GM19351 (cell line): ENCODE measurements at regions not wholly inside any gene's neighbourhood (a gene's known extent, or its start where the extent isn't known, plus 50 kb on each side); places are given as distances from the start of the nearest gene placed in this dataset.
A peak's percentile ranks its signal among the peaks of the same experiment; 100 is the strongest.

ENCODE experiments used
- ATAC-seq: cut with Tn5 transposase; IDR thresholded peaks from one replicate; pipeline ENCODE4 v1.9.1; 2021; ENCODE audit warnings: mild to moderate bottlenecking, moderate library complexity; ENCODE audit not compliant: unreplicated experiment

DNA sequence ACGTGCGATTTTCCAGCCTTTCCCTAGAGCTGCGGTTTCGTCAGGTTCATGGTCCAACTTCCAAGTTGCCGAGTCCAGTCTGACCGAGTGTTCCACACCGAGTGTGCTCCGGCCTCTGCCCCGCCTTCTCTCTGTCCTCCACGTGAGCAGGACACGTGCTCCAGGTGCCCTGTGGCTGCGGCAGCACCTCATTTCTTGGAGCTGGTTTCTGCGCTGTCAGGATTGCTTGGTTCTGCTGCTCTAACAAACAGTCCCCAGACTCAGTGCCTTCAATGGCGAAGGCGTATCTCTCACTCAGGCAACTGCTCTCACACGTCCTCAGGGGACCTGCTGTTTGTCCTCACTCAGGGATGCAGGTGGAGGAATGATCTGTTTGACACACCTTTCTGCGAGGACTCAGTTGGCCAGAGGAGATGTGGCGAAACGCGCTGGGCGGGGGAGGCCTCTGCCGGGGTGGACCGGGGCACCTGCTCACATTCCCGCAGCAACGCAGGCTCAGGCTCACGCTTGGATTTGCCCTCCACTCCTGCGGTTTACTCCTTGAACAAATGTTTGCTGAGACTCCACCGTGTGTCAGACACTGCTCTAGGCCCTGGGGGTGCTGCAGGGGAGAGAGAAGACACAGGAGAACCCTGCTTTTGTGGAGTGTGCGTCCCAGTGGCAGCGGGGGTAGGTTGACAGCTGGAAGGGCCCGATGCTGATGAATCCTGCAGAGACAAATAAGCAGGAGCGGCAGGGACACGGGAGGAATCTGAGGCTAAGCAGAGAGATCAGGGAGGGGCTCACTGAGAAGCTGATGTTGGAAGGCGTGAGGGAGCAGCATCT is 63.4 kb upstream of the FBRSL1 start:
- no peak for ATAC-seq

DNA sequence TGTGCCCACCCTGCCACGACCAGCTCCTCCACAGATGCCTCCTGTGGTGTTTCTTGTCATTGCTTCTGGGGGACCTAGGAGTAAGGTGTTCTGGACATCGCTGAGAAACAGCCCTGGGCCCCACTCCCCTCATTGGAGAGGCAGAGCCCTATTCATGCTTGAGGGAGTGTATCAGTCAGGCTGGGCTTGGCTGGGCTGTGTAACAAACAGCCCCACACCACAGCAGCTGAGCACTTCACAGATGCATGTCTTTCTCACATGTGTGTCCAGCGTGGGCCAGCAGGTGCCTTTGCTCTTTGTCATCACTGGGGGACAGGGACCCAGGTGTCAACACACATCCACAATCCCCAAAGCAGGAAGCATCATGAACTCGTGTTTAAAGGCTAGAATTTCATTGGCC is 65.1 kb upstream of the FBRSL1 start:
- no peak for ATAC-seq

DNA sequence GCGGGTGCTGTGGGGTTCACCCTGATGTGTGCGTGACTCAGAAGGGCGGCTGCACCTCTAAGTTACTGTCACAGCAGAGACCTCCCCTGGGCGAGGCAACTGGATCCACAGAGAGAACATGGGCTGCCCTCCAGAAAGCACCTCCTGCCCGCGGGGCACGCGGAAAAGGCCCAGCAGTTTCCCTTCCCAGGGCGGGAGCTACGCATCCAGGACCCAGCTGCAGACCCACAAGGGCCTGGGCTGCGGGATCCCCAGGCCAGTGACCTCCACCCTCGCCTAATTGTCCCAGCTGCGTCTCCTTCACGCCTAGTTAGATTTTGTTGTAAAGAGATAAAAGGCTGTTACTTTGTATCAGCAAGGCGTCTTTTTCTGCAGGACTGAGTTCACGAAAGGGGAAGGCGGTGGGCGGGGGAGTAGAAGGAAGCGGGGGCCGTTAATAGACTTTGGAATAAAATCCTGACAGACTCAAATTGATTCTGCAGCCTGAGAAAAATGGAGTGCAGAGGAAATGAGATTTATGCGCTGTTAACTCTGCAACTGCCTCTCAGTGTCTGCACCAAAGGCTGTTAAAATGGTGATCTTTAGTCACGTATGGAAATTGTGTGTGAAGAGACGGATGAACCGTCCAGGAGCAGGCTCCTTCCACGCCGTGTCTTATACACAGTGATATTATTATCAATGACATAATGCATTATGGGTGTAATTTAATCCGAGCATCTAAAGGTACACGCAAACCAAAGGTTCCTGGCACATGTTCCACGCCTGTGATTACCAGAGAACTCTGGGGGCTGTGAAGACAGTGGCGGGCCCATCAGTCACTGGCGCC is 65.9 kb upstream of the FBRSL1 start:
- no peak for ATAC-seq

DNA sequence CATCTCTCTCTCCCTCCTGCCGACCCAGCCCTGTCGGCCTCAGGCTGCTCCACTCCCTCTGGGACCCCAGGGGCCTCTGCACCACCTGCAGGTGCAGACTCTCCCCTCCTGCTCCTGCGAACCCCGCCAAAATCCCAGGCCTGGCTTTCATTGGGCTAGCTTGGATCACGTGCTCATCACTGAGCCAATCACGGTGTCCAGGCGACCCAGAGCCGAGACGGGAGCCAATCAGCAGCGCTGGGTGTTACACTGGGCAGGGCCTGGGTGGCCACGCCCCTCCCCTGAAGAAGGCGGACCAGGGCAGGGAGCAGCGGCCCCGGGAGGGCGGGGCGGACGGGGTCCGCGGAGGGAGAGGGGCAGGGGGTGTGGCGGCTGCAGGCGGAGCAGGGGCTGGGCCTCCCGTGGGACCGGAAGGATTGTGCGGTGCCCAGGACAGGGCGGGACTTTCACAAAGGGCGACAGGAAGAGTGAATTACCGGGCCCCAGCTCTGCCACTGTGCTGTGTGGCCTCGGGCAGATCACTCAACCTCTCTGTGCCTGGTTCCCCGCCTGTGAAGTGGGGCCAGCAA is 66.6 kb upstream of the FBRSL1 start:
- no peak for ATAC-seq

DNA sequence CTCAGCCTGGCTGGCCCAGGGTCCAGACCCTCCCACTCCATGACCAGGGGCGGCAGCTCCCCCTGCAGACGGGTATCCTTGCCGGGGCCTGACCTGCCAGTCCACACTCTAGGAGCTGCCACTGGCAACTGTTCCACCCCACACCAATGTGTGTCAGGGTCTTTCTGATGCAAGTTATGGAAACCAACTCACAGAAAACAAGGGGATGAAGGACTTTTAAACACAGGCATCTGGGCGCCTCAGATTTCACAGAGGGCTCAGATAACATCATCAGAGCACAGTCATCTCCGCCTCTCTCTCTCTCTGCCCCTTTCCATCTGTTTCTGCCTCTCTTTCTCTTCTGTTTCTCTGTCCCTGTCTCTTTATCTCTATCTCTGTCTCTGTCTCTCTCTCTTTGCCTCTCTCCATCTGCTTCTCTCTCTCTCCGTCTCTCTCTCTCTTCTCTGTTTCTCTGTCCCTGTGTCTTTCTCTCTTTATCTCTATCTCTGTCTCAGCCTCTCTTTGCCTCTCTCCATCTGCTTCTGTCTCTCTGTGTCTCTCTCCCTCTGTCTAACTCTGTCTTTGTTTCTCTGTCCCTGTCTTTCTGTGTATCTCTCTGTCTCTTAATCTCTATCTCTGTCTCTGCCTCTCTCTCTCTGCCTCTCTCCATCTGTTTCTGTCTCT is 67.4 kb upstream of the FBRSL1 start:
- no peak for ATAC-seq

DNA sequence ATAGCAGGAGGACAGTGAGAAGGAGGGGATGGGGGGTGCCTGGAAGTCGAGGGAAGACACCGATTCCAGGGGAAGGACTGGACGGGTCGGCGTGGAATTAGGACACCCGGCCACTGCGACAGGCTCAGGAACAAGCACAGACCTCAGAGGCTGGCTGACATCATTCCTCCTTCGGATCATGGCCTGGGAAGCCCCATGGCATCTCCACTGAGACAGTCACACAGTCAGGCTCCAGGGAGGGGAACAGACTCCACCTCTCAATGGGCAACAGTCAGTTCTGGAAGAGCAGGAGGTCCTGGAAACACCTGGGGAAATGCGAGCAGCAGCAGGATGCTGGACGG is 67.9 kb upstream of the FBRSL1 start:
- no peak for ATAC-seq

DNA sequence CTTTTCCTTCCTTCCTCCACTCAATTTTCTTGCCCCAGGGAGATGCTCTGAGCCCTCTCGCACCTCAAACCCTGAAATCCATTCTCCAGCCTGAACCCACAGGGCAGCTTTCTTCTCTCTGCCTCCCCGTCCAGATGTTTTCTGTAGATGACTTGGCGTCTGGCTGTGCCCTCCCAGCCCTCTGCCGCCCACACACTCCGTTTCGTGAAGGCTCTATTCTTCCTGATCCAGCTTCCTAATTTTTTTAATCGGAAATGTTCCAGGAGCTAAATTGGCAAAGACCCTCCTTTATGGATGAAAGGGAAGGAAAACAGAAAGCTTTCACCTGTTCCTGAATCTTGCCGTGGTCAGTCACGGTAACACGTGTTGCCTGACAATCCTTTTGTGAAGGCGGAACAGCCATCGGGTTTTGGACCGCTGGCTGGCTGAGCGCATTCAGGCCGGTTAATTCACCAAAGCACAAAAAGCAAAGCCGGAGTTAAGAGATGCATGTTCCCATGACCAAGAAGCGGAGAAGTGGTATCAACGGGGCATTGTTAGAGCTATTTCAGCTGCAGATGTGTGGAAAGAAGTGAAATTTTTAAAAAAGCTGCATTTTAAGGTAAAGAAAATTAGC is 70.2 kb upstream of the FBRSL1 start:
- no peak for ATAC-seq

DNA sequence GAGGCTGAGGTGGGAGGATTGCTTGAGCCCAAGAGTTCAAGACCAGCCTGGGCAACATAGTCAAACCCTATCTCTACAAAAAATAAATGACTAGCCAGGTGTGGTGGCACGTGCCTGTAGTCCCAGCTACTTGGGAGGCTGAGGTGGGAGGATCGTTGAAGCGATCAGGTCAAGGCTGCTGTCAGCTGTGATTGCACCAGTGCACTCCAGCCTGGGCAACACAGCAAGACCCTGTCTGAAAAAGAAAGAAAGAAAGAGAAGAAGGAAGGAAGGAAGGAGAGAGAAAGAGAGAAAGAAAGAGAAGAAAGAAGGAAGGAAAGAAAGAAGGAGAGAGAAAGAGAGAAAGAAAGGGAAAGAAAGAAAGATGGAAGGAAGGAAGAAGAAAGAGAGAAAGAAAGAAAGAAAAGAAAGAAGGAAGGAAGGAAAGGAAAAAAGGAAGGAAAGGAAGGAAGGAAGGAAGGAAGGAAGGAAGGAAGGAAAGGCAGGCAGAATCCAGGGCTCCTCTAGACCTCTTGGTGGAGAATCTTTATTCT is 71.5 kb upstream of the FBRSL1 start:
- no peak for ATAC-seq

DNA sequence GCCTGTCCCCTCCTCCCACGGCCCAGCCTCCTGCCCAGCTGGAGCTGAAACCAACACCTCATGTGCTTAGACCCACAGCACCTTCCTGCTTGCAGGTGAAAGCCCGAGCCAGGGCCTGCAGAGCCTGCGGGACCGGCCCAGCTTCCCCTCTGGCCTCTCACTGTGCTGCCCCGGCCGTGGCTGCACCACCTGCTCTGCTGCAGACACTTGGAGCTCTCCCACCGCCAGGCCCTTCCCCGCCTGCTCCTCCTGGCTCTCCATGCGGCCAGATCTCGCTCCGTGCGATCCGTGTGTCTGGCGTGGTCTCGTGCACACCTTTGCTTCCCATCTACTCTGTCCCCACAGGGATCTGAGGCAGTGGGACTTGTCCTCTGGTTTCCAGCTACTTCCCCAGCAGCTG is 72.2 kb upstream of the FBRSL1 start:
- ATAC-seq: no peak

DNA sequence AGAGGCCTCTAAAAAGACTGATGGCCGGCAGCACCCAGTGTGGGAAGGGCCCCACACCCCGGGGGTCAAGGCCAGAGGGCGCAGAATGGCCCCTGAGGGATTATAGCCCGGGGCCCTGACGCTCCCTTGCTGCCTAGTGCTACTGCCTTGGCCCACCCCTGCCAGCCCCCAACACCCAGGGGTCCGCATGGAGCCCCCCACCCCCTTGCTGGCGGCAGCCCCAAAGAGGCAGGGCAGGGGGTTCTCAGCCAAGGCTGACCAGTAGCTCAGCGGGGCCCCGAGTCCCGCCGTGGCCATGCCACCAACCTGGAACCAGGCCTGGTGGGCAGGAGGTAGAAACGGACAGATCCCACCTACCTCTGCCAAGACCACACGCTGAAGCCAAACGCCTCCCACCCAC is 73.1 kb upstream of the FBRSL1 start:
- ATAC-seq: no peak

DNA sequence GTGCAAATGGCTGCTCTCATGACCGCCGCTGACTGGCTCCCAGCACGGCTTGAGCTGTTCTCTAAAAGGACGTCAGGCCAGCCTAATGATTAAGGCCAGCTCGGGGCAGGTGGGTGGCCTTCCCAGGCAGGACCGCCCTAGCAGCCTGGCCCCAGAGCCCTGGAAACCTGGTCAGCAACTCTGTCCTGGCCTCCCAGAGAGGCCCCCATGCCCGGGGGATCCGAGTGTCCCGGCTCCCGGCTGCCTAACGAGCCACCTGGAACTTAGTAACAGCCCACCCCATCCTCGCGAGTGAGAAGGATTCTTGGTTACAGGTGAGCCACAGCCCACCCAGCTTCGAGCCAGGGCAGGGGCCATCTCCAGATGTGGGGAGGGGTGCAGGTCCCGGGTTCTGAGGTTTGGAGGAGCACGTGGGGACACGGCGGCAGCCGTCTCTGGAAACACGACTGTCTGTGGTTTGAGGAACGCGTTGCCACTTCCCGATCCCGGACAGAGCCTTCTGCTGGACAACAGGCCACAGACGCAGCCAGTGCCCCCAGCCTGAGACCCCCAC is 73.8 kb upstream of the FBRSL1 start:
- no peak for ATAC-seq

DNA sequence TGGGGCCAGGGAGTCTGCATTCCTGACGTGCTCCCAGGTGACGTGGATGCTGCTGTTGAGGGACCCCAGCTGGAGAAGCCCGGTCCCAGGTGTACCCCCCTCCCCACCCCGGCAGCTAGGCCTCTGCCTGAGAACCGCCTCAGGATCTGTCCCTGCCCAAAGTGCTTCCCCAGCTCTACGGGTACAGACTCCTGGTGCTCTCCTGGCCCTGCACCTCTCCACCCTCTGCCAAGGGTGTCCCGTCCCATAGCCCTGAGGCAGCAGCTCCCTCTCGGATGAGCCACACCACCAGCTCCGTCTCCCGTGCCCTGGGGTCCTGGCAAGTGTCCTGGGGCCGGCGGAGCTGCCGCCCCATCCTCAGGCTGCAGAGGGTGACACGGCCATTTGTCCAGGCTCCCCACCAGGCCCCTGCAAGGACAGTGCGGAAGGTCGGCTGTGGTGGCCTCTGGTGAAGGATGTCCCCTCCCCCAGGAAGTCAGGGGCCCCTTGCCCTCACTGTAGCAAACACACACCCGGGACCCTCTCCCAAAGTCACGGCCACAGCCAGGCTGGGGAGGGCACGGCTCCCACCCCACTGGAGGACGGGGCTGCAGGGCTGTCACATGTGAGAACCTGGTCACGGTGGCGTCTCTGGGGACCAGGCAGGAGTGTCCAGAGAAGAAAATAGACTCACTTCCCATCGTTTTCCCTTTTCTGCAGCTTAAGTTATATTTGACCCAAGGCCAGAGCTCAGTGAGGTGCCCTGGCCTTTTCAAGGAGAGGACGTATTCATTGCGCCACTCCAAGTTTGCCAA is 74.4 kb upstream of the FBRSL1 start:
- ATAC-seq: no peak

DNA sequence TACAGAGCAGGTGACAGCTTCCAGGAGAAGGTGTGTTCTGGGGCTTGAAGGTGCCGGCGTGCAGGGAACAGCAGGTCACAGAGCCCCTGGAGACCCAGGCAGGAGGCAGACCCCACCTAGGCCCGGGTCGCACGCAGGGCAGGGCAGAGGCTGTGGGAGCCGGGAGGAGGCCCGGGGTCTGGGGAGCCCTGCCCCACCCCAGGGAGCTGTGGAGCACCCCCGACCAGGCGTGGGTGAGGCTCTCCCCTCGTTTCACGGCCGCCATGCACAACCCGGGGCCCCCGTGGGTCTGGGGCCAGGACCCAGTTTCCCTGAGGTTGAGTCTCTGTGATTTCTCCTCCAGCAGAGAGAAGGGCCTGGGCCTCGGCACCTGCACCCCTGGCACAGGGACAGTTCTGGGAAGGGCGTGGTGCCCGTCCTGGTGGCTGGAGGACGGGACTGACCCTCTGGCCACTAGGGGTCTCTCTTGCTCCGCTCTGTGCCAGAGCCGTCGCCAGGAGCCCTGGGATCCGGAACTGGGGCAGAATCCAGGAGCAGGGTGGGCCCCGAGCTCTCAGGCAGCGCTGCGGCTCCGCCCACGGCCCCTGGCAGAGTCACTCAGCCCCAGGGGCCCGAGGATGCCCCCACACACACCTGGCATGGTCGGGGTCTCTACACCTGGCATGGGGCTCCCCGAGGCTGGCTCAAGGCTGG is 75.2 kb upstream of the FBRSL1 start:
- peak; percentile 95 for ATAC-seq

DNA sequence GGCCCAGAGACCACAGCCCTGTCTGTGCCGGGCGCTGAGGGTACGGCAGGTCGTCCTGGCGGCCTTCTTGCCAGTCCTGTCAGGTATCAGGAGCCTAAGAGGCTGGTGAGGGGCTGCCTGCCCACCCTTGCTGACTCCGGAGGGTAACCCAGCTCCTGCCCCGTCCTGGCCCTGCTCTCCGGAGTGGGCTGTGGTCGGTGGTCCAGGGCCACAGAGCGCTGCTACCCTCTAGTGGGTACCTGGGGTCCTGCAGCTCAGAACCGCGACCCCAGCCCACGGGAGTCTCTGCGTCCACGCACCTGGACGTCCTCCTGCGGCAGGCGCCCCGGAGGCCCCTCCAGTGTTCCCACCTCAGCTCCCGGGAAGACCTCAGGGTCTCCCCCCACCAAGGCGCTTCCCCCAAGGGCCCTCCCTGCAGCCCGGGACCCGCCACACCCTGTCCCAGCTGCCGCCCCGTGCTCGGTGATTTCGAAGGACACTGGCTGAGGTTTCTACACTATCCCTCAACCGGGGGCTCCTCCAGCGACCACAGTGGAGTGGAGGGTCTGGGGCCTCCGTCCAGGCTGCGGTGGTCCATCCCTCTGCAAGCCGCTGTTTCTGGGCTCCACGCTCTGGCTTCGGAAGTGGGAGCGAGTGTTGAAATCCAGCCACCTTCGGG is 75.9 kb upstream of the FBRSL1 start:
- no peak for ATAC-seq

DNA sequence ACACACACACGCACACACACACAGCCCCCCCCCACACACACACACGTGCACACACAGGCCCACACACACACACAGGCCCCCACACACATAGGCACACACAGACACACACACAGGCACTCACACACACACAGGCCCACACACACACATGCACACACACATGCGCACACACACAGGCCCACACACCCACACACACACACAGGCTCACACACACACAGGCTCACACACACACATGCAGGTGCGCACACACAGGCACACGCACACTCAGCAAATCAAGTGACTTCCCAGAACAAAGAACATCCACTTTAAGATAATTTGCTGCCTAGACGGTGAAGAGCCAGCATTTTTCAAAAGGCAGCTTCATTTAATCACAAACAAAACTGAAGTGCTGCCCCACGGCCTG is 78.5 kb upstream of the FBRSL1 start:
- no peak for ATAC-seq

DNA sequence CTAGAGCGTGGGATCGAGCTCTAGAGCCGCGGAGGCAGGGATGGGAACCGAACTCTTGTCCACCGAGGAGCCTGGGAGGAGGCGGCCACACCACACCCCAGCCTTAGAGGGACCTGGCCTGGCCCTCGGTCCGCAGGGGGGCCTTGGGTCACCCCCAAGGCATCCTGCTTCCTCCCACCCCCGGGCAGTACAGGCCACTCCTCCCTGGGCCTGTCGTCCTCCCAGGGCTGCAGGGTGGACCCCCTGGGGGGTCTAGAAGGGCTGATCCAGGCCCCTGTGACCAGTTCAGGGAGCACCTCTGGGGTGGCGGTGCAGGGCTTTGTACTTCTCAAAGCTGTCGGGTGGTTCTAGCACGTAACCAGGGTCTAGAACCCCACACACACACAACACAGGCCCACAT is 79.1 kb upstream of the FBRSL1 start:
- ATAC-seq: no peak

DNA sequence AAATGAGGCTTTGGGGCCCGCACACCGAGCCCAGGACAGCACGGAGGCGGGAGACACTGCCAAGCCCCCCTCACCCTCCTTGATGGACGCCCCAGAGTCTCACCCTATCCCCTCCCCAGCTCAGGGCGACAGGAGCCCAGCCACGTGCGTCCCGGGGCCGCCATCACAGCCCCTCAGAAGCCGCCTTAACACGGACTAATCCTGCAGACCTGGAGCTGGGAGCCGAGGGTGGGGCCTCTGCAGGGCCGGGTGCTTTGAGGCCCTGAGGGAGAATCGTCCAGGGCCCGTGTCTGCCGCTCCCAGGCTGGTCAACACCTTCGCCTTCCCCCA is 79.7 kb upstream of the FBRSL1 start:
- no peak for ATAC-seq

DNA sequence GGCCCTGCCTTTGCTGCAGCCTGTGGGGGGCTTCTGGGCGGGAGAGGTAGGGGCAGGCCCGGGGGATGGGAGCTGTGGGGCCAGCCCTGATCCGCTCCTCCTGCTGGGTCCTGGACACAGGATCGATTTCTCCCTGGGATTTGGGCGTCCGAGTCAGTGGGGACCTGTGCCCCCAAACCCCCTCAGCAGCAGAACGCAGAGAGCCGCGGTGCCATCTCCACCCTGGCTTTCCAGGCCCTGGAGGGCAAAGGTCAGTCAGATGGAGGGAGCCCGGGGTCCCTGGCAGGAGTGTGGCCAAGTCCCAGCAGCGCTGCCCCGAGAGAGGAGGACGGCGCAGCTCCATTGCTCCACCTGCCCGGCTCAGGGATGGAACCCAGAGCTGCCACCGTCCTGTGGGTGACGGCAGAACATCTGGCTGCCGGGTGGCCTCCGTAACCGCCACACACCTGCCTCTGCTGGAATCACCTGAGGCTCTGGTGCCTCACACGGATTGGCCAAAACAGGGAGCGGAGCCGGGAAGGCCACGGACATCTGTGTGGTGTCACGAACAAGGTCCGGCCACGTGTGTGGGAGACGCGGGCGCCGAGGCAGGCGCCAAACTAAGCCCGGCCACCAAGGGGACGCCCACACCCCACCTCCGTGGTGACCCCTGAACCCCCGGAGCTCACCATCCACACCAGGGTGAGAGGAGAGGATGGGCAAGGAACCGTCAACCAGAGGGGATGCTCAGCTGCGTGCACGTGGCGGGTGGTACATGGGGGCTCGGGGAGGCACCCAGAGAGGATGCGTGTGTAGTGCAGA is 80.3 kb upstream of the FBRSL1 start:
- no peak for ATAC-seq
